ENCODE measurements at regions not wholly inside any gene's neighbourhood (a gene's known extent, or its start where the extent isn't known, plus 50 kb on each side); places are given as distances from the start of the nearest gene placed in this dataset.

DNA sequence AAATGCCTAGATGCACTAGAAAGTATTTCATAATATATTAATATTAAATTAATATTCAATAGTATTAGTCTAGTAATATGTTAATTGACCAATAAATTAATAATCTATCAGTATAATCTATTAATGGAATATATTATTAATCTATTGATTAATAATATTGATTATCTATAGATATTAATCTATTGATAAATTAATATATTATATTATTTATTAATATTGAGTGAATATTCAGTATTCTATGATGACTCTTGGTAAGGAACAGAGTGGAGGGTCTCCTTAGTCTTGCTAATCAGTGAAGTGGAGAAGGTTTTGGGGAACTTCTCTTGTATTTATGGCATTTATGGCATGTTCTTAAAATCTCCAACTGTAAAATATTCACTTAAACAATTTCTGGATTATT lies 679.3 kb upstream of the FLRT2 start:
- H4K20me1 ChIP-seq (ENCODE audit: insufficient read depth, low read length), result no peaks in the 10 kb centered on the region
- H3K4me2 ChIP-seq (ENCODE audit: low read length), result no peak overlapping the region
- no peaks in the 10 kb centered on the region for H3K4me1 ChIP-seq (ENCODE audit: insufficient read depth, low read length, severe bottlenecking)
- no peak overlapping the region for H3K4me3 ChIP-seq (ENCODE audit: low read depth, low read length, poor library complexity, severe bottlenecking)
- no peaks in the 10 kb centered on the region for H3K9me3 ChIP-seq (ENCODE audit: low read length)
- H3K79me2 ChIP-seq (ENCODE audit: insufficient read depth, low read length), result no peaks in the 10 kb centered on the region
- no peak for TF ChIP-seq EZH2 (IDR thresholded peaks at IDR 0.05; ENCODE audit: borderline replicate concordance, low read length)
- TF ChIP-seq, protein P1, sequence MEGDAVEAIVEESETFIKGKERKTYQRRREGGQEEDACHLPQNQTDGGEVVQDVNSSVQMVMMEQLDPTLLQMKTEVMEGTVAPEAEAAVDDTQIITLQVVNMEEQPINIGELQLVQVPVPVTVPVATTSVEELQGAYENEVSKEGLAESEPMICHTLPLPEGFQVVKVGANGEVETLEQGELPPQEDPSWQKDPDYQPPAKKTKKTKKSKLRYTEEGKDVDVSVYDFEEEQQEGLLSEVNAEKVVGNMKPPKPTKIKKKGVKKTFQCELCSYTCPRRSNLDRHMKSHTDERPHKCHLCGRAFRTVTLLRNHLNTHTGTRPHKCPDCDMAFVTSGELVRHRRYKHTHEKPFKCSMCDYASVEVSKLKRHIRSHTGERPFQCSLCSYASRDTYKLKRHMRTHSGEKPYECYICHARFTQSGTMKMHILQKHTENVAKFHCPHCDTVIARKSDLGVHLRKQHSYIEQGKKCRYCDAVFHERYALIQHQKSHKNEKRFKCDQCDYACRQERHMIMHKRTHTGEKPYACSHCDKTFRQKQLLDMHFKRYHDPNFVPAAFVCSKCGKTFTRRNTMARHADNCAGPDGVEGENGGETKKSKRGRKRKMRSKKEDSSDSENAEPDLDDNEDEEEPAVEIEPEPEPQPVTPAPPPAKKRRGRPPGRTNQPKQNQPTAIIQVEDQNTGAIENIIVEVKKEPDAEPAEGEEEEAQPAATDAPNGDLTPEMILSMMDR (IDR thresholded peaks at IDR 0.05; ENCODE audit: low read length), result no peak
- no peak overlapping the region for H2AFZ ChIP-seq (ENCODE audit: low read length)
- H3K36me3 ChIP-seq (ENCODE audit: insufficient read depth, low read length), result no peaks in the 10 kb centered on the region
- no peaks in the 10 kb centered on the region for H3K9me2 ChIP-seq (ENCODE audit: low read depth, low read length)
- no peaks in the 10 kb centered on the region for H3K27me3 ChIP-seq (ENCODE audit: insufficient read depth, low read length)
- H3K27ac ChIP-seq (ENCODE audit: low read depth, low read length, poor library complexity, severe bottlenecking), result no peak overlapping the region
- H3K9ac ChIP-seq (ENCODE audit: low read length), result no peak overlapping the region
- H3F3A ChIP-seq (ENCODE audit: insufficient read depth, low read length), result no peaks in the 10 kb centered on the region

DNA sequence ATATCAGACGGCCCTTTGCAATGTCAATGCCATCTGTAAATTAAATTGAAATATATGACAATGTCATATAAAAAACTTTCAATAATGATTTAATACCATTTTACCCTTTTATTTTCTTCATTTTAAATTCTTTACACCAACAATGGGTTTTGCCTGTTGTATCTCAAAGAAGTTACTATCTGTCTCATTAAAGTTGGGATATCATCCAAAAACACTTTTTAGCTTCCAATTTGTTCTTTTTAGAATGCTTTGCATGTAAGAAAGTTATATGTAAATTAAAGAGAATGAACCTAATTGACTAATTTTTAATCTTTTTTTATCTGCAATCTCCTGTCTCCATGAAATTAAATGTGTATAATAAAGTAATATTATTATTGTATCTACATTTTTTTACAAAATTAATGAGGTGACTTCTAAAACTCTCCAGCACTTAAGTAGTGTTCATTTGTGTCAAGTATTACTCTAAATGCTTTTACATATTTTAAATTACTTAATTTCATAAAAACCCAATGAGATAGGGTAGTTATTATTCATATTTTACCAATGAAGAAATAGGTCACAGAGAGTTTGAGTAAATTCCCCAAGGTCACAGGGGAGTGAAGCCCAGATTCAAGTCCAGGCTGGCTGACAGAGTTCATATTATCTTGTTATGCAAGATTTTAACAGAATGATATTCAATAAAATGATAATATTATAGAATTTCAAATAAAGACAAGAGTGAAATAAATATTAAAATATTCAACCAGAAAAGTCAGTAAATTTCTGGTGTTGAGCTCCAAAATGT lies 673.0 kb upstream of the FLRT2 start:
- Histone ChIP-seq H3K4me2 (ENCODE audit: low read length) (no peak overlapping the region), H3K9me3 (ENCODE audit: low read length) (no peaks in the 10 kb centered on the region), H3K4me3 (ENCODE audit: low read depth, low read length, poor library complexity, severe bottlenecking) (no peak overlapping the region), H3K27ac (ENCODE audit: low read depth, low read length, poor library complexity, severe bottlenecking) (no peak overlapping the region), H3F3A (ENCODE audit: insufficient read depth, low read length) (no peaks in the 10 kb centered on the region), H3K4me1 (ENCODE audit: insufficient read depth, low read length, severe bottlenecking) (no peaks in the 10 kb centered on the region), H3K79me2 (ENCODE audit: insufficient read depth, low read length) (no peaks in the 10 kb centered on the region), H4K20me1 (ENCODE audit: insufficient read depth, low read length) (no peaks in the 10 kb centered on the region), H3K27me3 (ENCODE audit: insufficient read depth, low read length) (no peaks in the 10 kb centered on the region), H2AFZ (ENCODE audit: low read length) (no peak overlapping the region), H3K9me2 (ENCODE audit: low read depth, low read length) (no peaks in the 10 kb centered on the region), H3K36me3 (ENCODE audit: insufficient read depth, low read length) (no peaks in the 10 kb centered on the region), H3K9ac (ENCODE audit: low read length) (no peak overlapping the region)
- TF ChIP-seq, protein P1 (IDR thresholded peaks at IDR 0.05; ENCODE audit: low read length), result no peak
- TF ChIP-seq EZH2 (IDR thresholded peaks at IDR 0.05; ENCODE audit: borderline replicate concordance, low read length), result no peak

DNA sequence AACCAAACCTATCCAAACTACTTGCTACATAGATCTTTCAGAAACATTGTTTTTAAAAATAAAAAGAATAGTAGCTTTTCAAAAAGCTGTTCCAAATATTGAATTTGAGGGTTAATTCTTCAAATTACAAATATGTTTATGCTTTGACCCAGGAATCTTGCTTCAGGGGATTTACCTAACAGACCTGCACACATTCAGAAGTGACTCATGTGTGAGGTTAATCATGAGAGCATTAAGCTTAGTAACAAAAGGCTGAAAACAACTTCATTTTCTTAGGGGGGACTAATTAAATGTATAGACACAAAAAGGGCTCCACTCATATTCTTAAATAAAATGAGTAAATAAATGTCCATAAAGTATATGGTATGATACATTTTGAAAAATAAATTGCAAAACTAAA lies 672.4 kb upstream of the FLRT2 start:
- no peak overlapping the region for H3K4me3 ChIP-seq (ENCODE audit: low read depth, low read length, poor library complexity, severe bottlenecking)
- no peak overlapping the region for H3K27ac ChIP-seq (ENCODE audit: low read depth, low read length, poor library complexity, severe bottlenecking)

More for the DNA sequence above, 672.4 kb upstream of the FLRT2 start:
- Histone ChIP-seq H3K9ac (ENCODE audit: low read length) (no peak overlapping the region), H3K4me1 (ENCODE audit: insufficient read depth, low read length, severe bottlenecking) (no peaks in the 10 kb centered on the region), H3F3A (ENCODE audit: insufficient read depth, low read length) (no peaks in the 10 kb centered on the region), H3K4me2 (ENCODE audit: low read length) (no peak overlapping the region), H3K79me2 (ENCODE audit: insufficient read depth, low read length) (no peaks in the 10 kb centered on the region), H2AFZ (ENCODE audit: low read length) (no peak overlapping the region), H3K9me3 (ENCODE audit: low read length) (no peaks in the 10 kb centered on the region), H4K20me1 (ENCODE audit: insufficient read depth, low read length) (no peaks in the 10 kb centered on the region), H3K27me3 (ENCODE audit: insufficient read depth, low read length) (no peaks in the 10 kb centered on the region), H3K9me2 (ENCODE audit: low read depth, low read length) (no peaks in the 10 kb centered on the region), H3K36me3 (ENCODE audit: insufficient read depth, low read length) (no peaks in the 10 kb centered on the region)
- no peak for TF ChIP-seq EZH2 (IDR thresholded peaks at IDR 0.05; ENCODE audit: borderline replicate concordance, low read length)
- TF ChIP-seq, protein P1 (IDR thresholded peaks at IDR 0.05; ENCODE audit: low read length), result no peak
